IMR-90 (cell line): ENCODE measurements at regions not wholly inside any gene's neighbourhood (a gene's known extent, or its start where the extent isn't known, plus 50 kb on each side); places are given as distances from the start of the nearest gene placed in this dataset.

Experiments
- ATAC-seq: fragments of 200-7000 bp; cut with Tn5 transposase; 2 replicates; pipeline ENCODE4 v1.9.1; 2020; ENCODE audit warnings: low read depth, mild to moderate bottlenecking, moderate library complexity
- BruUV-seq: library from RNA; stranded (reverse); fragments of 400-500 nt; replicated peaks from 2 replicates; lab custom pipeline; 2021; lab: Mats Ljungman, UMichigan
- CTCF ChIA-PET: fragments of 300-600 bp; formaldehyde crosslinking; extraction: SDS; loops from one replicate; lab custom pipeline; 2021; ENCODE audit warnings: antibody characterized with exemption; lab: Yijun Ruan, JAX
- POLR2A ChIA-PET: fragments of 300-600 bp; sonication (Branson Sonifier 250); formaldehyde crosslinking; loops from one replicate; lab custom pipeline; 2022; ENCODE audit warnings: antibody characterized with exemption; ENCODE audit not compliant: unreplicated experiment; lab: Charles Lee
- DNase-seq: peaks from one replicate; pipeline ENCODE4 v3.0.0; 2013
- H2AFZ ChIP-seq: replicated peaks from 2 replicates; pipeline ENCODE3; 2013; ENCODE audit warnings: low read length, mild to moderate bottlenecking; ENCODE audit not compliant: poor library complexity
- H2AK5ac ChIP-seq: 2 replicates; pipeline ENCODE4 v1.6.1; 2013; ENCODE audit warnings: low read depth, low read length, inconsistent platforms
- H2AK9ac ChIP-seq: replicated peaks from 2 replicates; pipeline ENCODE3; 2013; ENCODE audit warnings: mild to moderate bottlenecking, low read depth, low read length, moderate library complexity; ENCODE audit not compliant: poor library complexity
- H2BK120ac ChIP-seq: 2 replicates; pipeline ENCODE4 v1.6.1; 2013; ENCODE audit warnings: low read depth, low read length, inconsistent platforms
- H2BK15ac ChIP-seq: 3 replicates; pipeline ENCODE4 v1.6.1; 2013; ENCODE audit warnings: low read depth, low read length, inconsistent platforms
- H2BK20ac ChIP-seq: 2 replicates; pipeline ENCODE4 v1.6.1; 2013; ENCODE audit warnings: low read depth, mild to moderate bottlenecking, inconsistent platforms, low read length, moderate library complexity
- H2BK5ac ChIP-seq: 2 replicates; pipeline ENCODE4 v1.6.1; 2013; ENCODE audit warnings: mild to moderate bottlenecking, low read depth, low read length, inconsistent platforms; ENCODE audit not compliant: poor library complexity, severe bottlenecking
- H3K14ac ChIP-seq: replicated peaks from 2 replicates; pipeline ENCODE4 v1.6.1; 2013; ENCODE audit warnings: low read depth, low read length, inconsistent platforms
- H3K18ac ChIP-seq: 2 replicates; pipeline ENCODE4 v1.6.1; 2013; ENCODE audit warnings: low read depth, low read length, control low read depth
- H3K23ac ChIP-seq: 2 replicates; pipeline ENCODE4 v1.6.1; 2013; ENCODE audit warnings: low read depth, low read length, inconsistent platforms
- H3K27ac ChIP-seq: 2 replicates; pipeline ENCODE4 v1.5.1; 2013; ENCODE audit warnings: mild to moderate bottlenecking, control low read depth, low read length; ENCODE audit not compliant: insufficient read depth
- H3K27me3 ChIP-seq: 2 replicates; pipeline ENCODE4 v1.6.1; 2013; ENCODE audit warnings: low read length; ENCODE audit not compliant: control insufficient read depth, insufficient read depth
- H3K36me3 ChIP-seq: 2 replicates; pipeline ENCODE4 v1.6.1; 2013; ENCODE audit warnings: low read length, mixed read lengths; ENCODE audit not compliant: control insufficient read depth, insufficient read depth
- H3K4ac ChIP-seq: 2 replicates; pipeline ENCODE4 v1.6.1; 2013; ENCODE audit warnings: low read depth, low read length, inconsistent platforms
- H3K4me1 ChIP-seq: 2 replicates; pipeline ENCODE4 v1.6.1; 2013; ENCODE audit warnings: low read length, mixed read lengths; ENCODE audit not compliant: control insufficient read depth, insufficient read depth
- H3K4me2 ChIP-seq: 2 replicates; pipeline ENCODE4 v1.6.1; 2013; ENCODE audit warnings: low read depth, mild to moderate bottlenecking, control low read depth, low read length, moderate library complexity
- H3K4me3 ChIP-seq: 2 replicates; pipeline ENCODE4 v1.5.1; 2013; ENCODE audit warnings: low read depth, mild to moderate bottlenecking, control low read depth, low read length, moderate library complexity; ENCODE audit not compliant: insufficient read depth
- H3K56ac ChIP-seq: 2 replicates; pipeline ENCODE4 v1.6.1; 2013; ENCODE audit warnings: low read length, inconsistent platforms; ENCODE audit not compliant: insufficient read depth; ENCODE audit errors: extremely low read depth
- H3K79me1 ChIP-seq, 2 experiments: 2 replicates each; pipeline ENCODE4 v1.6.1; 2013; ENCODE audit warnings: low read length in 2 of 2, inconsistent platforms in 1 of 2, low read depth in 1 of 2
- H3K9ac ChIP-seq: 2 replicates; pipeline ENCODE4 v1.6.1; 2013; ENCODE audit warnings: low read depth, low read length, control low read depth
- H3K9me1 ChIP-seq: 2 replicates; pipeline ENCODE4 v1.6.1; 2013; ENCODE audit warnings: low read length, inconsistent platforms; ENCODE audit not compliant: insufficient read depth
- H3K9me3 ChIP-seq: 2 replicates; pipeline ENCODE4 v1.6.1; 2013; ENCODE audit warnings: low read length; ENCODE audit not compliant: control insufficient read depth, insufficient read depth
- H4K20me1 ChIP-seq: 2 replicates; pipeline ENCODE4 v1.6.1; 2013; ENCODE audit warnings: low read length, inconsistent platforms; ENCODE audit not compliant: insufficient read depth
- H4K5ac ChIP-seq: 2 replicates; pipeline ENCODE4 v1.6.1; 2013; ENCODE audit warnings: mild to moderate bottlenecking, low read depth, low read length, control low read depth
- H4K8ac ChIP-seq, 2 experiments: 2 replicates each; pipeline ENCODE4 v1.6.1; 2013; ENCODE audit warnings: low read depth in 2 of 2, low read length in 2 of 2, control low read depth in 1 of 2, inconsistent platforms in 1 of 2
- H4K91ac ChIP-seq: 2 replicates; pipeline ENCODE4 v1.6.1; 2013; ENCODE audit warnings: low read depth, low read length, inconsistent platforms; ENCODE audit not compliant: insufficient read depth
- BHLHE40 ChIP-seq: fragments of 150-350 bp; IDR thresholded peaks from 2 replicates; pipeline ENCODE4 v1.6.1; 2016; ENCODE audit warnings: mild to moderate bottlenecking, low read depth, low read length
- CEBPB ChIP-seq: IDR thresholded peaks from 2 replicates; pipeline ENCODE4 v1.6.1; 2012; ENCODE audit warnings: low read depth, low read length, improper control_type of control experiment
- CHD1 ChIP-seq: IDR thresholded peaks from 2 replicates; pipeline ENCODE4 v1.6.1; 2012; ENCODE audit warnings: low read depth, low read length, improper control_type of control experiment
- ELK1 ChIP-seq: fragments of 150-350 bp; IDR thresholded peaks from 2 replicates; pipeline ENCODE4 v1.6.1; 2016; ENCODE audit warnings: low read depth, mild to moderate bottlenecking, low read length, moderate library complexity, borderline replicate concordance
- FOS ChIP-seq: fragments of 150-350 bp; IDR thresholded peaks from 2 replicates; pipeline ENCODE4 v1.6.1; 2016; ENCODE audit warnings: low read depth, low read length
- MAZ ChIP-seq: IDR thresholded peaks from 2 replicates; pipeline ENCODE4 v1.6.1; 2012; ENCODE audit warnings: low read depth, mild to moderate bottlenecking, low read length, improper control_type of control experiment, moderate library complexity, borderline replicate concordance
- MXI1 ChIP-seq: IDR thresholded peaks from 2 replicates; pipeline ENCODE4 v1.6.1; 2012; ENCODE audit warnings: low read depth, mild to moderate bottlenecking, low read length, moderate library complexity, borderline replicate concordance
- NFE2L2 ChIP-seq: fragments of 150-350 bp; IDR thresholded peaks from 2 replicates; pipeline ENCODE4 v1.6.1; 2016; ENCODE audit warnings: low read depth, mild to moderate bottlenecking, low read length
- POLR2A ChIP-seq: IDR thresholded peaks from 2 replicates; pipeline ENCODE4 v1.6.1; 2012; ENCODE audit warnings: mild to moderate bottlenecking, low read depth, low read length
- RAD21 ChIP-seq: IDR thresholded peaks from 2 replicates; pipeline ENCODE4 v1.6.1; 2012; ENCODE audit warnings: low read length, improper control_type of control experiment
- RCOR1 ChIP-seq: IDR thresholded peaks from 2 replicates; pipeline ENCODE4 v1.6.1; 2012; ENCODE audit warnings: mild to moderate bottlenecking, low read length, improper control_type of control experiment; ENCODE audit not compliant: insufficient replicate concordance
- RFX5 ChIP-seq: IDR thresholded peaks from 2 replicates; pipeline ENCODE4 v1.8.0; 2012; ENCODE audit warnings: low read depth, mild to moderate bottlenecking, low read length, moderate library complexity
- SMC3 ChIP-seq: fragments of 150-350 bp; IDR thresholded peaks from 2 replicates; pipeline ENCODE4 v1.6.1; 2016; ENCODE audit warnings: low read depth, mild to moderate bottlenecking, antibody characterized with exemption, low read length, moderate library complexity
- WGBS, 2 experiments: methylation state at CpG; one replicate each; pipeline versions ENCODE4 v1.1.5 to v1.1.7; 2013; ENCODE audit warnings: missing lambda C conversion rate in 2 of 2; ENCODE audit not compliant: insufficient read length in 1 of 2; ENCODE audit errors: extremely low coverage in 2 of 2; 5-methylcytosine and 5-hydroxymethylcytosine counted together
- dilution Hi-C: fragments of 300-500 bp; cut with HindIII; formaldehyde crosslinking; loops from one replicate; pipeline ENCODE4 v1.14.3; 2018; ENCODE audit warnings: low sequenced_read_pairs; ENCODE audit not compliant: unreplicated experiment
- in situ Hi-C: fragments of 300-500 bp; cut with MboI; formaldehyde crosslinking; loops from 3 replicates; pipeline ENCODE4 v1.14.3; 2019; ENCODE audit warnings: low sequenced_read_pairs, inconsistent platforms, mixed read lengths
- intact Hi-C: fragments of 100-400 bp; cut with micrococcal nuclease; formaldehyde crosslinking; loops from 2 replicates; pipeline ENCODE4 v1.10.0; 2022
- TF ChIP-seq, protein P1 (sequence below): conservative IDR thresholded peaks from 2 replicates; pipeline ENCODE4 v1.5.1; 2012; ENCODE audit warnings: mild to moderate bottlenecking, low read depth, low read length, improper control_type of control experiment
- TF ChIP-seq, protein P2 (sequence below): fragments of 150-350 bp; IDR thresholded peaks from 2 replicates; pipeline ENCODE4 v1.6.1; 2017; ENCODE audit warnings: mild to moderate bottlenecking, antibody characterized with exemption, low read length, low read depth

GRCh38 chr6:81933089-81933488, 180.6 kb upstream of the TENT5A start:
- no peak overlapping the region for H3K4me3 ChIP-seq
- CTCF ChIA-PET, result no interaction called here
- dilution Hi-C loops, result no loop called here
- no CpG with 5 or more reads among the region's 3 CpGs for WGBS, 2 experiments
- POLR2A ChIA-PET, result no interaction called here
- H3K23ac ChIP-seq, result no peak overlapping the region
- ATAC-seq (no peak), DNase-seq (no peak)
- H4K91ac ChIP-seq, result no peak overlapping the region
- H4K20me1 ChIP-seq, result no peaks in the 10 kb centered on the region
- TF ChIP-seq MXI1 (no peak), RFX5 (no peak), NFE2L2 (no peak), MAZ (no peak), SMC3 (no peak), BHLHE40 (no peak), RCOR1 (no peak), RAD21 (no peak), POLR2A (no peak), CEBPB (no peak), ELK1 (no peak), FOS (no peak), CHD1 (no peak)
- TF ChIP-seq, protein P1, sequence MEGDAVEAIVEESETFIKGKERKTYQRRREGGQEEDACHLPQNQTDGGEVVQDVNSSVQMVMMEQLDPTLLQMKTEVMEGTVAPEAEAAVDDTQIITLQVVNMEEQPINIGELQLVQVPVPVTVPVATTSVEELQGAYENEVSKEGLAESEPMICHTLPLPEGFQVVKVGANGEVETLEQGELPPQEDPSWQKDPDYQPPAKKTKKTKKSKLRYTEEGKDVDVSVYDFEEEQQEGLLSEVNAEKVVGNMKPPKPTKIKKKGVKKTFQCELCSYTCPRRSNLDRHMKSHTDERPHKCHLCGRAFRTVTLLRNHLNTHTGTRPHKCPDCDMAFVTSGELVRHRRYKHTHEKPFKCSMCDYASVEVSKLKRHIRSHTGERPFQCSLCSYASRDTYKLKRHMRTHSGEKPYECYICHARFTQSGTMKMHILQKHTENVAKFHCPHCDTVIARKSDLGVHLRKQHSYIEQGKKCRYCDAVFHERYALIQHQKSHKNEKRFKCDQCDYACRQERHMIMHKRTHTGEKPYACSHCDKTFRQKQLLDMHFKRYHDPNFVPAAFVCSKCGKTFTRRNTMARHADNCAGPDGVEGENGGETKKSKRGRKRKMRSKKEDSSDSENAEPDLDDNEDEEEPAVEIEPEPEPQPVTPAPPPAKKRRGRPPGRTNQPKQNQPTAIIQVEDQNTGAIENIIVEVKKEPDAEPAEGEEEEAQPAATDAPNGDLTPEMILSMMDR, result no peak
- TF ChIP-seq, protein P2, sequence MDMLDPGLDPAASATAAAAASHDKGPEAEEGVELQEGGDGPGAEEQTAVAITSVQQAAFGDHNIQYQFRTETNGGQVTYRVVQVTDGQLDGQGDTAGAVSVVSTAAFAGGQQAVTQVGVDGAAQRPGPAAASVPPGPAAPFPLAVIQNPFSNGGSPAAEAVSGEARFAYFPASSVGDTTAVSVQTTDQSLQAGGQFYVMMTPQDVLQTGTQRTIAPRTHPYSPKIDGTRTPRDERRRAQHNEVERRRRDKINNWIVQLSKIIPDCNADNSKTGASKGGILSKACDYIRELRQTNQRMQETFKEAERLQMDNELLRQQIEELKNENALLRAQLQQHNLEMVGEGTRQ, result no peak
- H3K18ac ChIP-seq, result peak overlapping the region; percentile 89; the same call in 1 of the 2 replicates
- peak overlapping the region; percentile 46; the same call in 1 of the 2 replicates for H4K5ac ChIP-seq
- BruUV-seq, result no TSS peak
- H2AK9ac ChIP-seq, result no peak overlapping the region
- no peak overlapping the region for H3K4me2 ChIP-seq
- no peak overlapping the region for H3K4ac ChIP-seq
- no peaks in the 10 kb centered on the region for H3K27me3 ChIP-seq
- in situ Hi-C loops, result no loop called here
- peak overlapping the region; percentile 53; the same call in 1 of the 2 replicates for H2BK20ac ChIP-seq
- H4K8ac ChIP-seq, result 0 out of 4 replicates have a peak overlapping the region, but pooled peaks of 1 of the 2 experiments have one; percentile 9
- no peaks in the 10 kb centered on the region for H3K9me3 ChIP-seq
- intact Hi-C loops, result no loop called here
- no peak overlapping the region; the same call in 1 of the 2 replicates for H3K14ac ChIP-seq
- no peaks in the 10 kb centered on the region for H3K79me1 ChIP-seq
- H3K9me1 ChIP-seq, result peaks cover 6% of the 10 kb centered on the region
- H3K4me1 ChIP-seq, result peaks cover 9% of the 10 kb centered on the region; the same call in 1 of the 2 replicates
- H2BK15ac ChIP-seq, result peak overlapping the region; percentile 1; the same call in 2 of the 3 replicates
- no peak overlapping the region for H2AFZ ChIP-seq
- H3K27ac ChIP-seq, result no peak overlapping the region
- H2BK5ac ChIP-seq, result peak overlapping the region; percentile 4
- 0 out of 2 replicates have a peak overlapping the region, but pooled peaks have one; percentile 30 for H2BK120ac ChIP-seq
- H3K36me3 ChIP-seq, result no peaks in the 10 kb centered on the region
- H3K56ac ChIP-seq, result no peak overlapping the region
- H3K9ac ChIP-seq, result no peak overlapping the region
- H2AK5ac ChIP-seq, result peak overlapping the region; percentile 45; the same call in 1 of the 2 replicates
